ENCODE measurements at regions not wholly inside any gene's neighbourhood (a gene's known extent, or its start where the extent isn't known, plus 50 kb on each side); places are given as distances from the start of the nearest gene placed in this dataset.
A peak's percentile ranks its signal among the peaks of the same experiment; 100 is the strongest.

DNA sequence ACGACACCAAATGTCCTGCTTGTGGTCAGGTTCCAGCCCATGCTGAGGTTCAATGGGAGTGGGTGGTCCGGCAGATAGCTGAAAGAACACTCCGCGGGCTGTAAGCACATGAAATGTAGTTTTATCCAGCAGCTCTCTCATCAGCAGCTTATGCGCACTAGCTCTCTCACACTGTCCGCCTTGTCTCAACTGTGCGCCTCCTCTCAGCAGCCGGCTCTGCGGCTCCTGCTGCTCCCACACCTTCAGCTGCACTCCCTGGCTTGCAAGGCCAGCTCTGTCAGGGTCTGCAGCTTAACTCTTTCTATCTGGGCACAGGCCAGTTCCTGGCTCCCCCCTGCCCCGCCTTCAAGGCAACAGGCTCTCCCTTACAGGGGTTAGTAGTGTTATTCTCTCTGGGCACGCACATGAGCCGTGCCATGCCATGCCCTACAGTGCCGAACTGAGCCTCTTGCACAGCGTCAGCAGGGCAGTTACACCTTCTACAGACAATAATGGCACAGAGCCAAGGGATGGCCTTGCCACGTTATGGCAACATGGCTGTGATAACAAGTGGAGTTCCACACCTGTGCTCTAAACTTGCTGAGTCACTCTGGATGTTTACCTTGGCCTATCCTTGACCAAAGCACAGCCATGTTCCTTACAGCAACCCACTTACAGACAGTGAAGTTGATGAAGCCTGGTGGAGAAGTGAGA is 84.0 kb upstream of the LRFN2 start:
- BruUV-seq (replicated peaks): no TSS peak
- H3K9ac ChIP-seq (ENCODE audit: insufficient read depth in 1 of 2, low read depth in 2 of 2, low read length in 2 of 2): no peak overlapping the region
- in situ Hi-C loops (cut with MboI) (no loop called here), intact Hi-C loops (cut with micrococcal nuclease) (no loop called here)
- H3K4me1 ChIP-seq (replicated peaks in 1 of 2; ENCODE audit: control insufficient read depth in 2 of 2, insufficient read depth in 2 of 2, low read length in 2 of 2): peaks cover 0 to 4% of the 10 kb centered on the region in 2 experiments; a peak in 2 of 5 replicates
- FAIRE-seq: no peak
- no peak for DNase-seq (ENCODE audit: extremely low read depth in 1 of 4, low spot score in 3 of 4)
- H2AFZ ChIP-seq (ENCODE audit: low read depth, low read length): no peak overlapping the region
- H3K27ac ChIP-seq (ENCODE audit: extremely low read depth, low read depth, low read length): no peak overlapping the region
- ChIA-PET CTCF (ENCODE audit: low intra/inter-chr PET ratio) (no interaction called here), POLR2A (no interaction called here)
- no peak overlapping the region for H3K4me2 ChIP-seq (ENCODE audit: insufficient read depth, low read length)
- no peaks in the 10 kb centered on the region for H3K36me3 ChIP-seq (ENCODE audit: control insufficient read depth, insufficient read depth, low read length)
- H3K27me3 ChIP-seq (ENCODE audit: control insufficient read depth in 2 of 2, insufficient read depth in 2 of 2, low read length in 2 of 2): peaks cover 8 to 30% of the 10 kb centered on the region in 2 experiments
- 11% methylated on average over 15 of the region's 15 CpGs for WGBS (ENCODE audit: insufficient coverage, low coverage, missing lambda C conversion rate)
- no peaks in the 10 kb centered on the region for H3K9me1 ChIP-seq (ENCODE audit: control insufficient read depth, insufficient read depth, low read length)
- ATAC-seq: no peak
- no peak overlapping the region for H3K4me3 ChIP-seq
- no peaks in the 10 kb centered on the region for H3K9me3 ChIP-seq (replicated peaks; ENCODE audit: control insufficient read depth, insufficient read depth, low read depth, low read length)
- H4K20me1 ChIP-seq (replicated peaks; ENCODE audit: control insufficient read depth, insufficient read depth, low read length): 0 out of 2 replicates have a peak, but pooled peaks cover 4% of the 10 kb centered on the region
- H3K79me2 ChIP-seq (ENCODE audit: control insufficient read depth, insufficient read depth, low read length): no peaks in the 10 kb centered on the region
- TF ChIP-seq ARID2 (IDR thresholded peaks at IDR 0.05): no peak
- TF ChIP-seq NFE2L1 (tag; IDR thresholded peaks at IDR 0.05; ENCODE audit: borderline replicate concordance, low read depth): 0 out of 2 replicates have a peak, but pooled peaks have one; percentile 25
- TF ChIP-seq NFIC (IDR thresholded peaks at IDR 0.05): peak; percentile 55; the same call in 1 of the 2 replicates
- peak; percentile 22; the same call in 1 of the 2 replicates for TF ChIP-seq C11orf30 (IDR thresholded peaks at IDR 0.05; ENCODE audit: low read depth)
- TF ChIP-seq SP1 (CRISPR knock-in tag; IDR thresholded peaks at IDR 0.05): no peak
- peak; percentile 64 for TF ChIP-seq NFE2 (IDR thresholded peaks at IDR 0.05; ENCODE audit: low read depth)
- TF ChIP-seq CHCHD3 (CRISPR knock-in tag; IDR thresholded peaks at IDR 0.05): no peak
- peak; percentile 59 for TF ChIP-seq MAFG (tag; conservative IDR thresholded peaks at IDR 0.05)
